ENCODE measurements at regions not wholly inside any gene's neighbourhood (a gene's known extent, or its start where the extent isn't known, plus 50 kb on each side); places are given as distances from the start of the nearest gene placed in this dataset.

DNA sequence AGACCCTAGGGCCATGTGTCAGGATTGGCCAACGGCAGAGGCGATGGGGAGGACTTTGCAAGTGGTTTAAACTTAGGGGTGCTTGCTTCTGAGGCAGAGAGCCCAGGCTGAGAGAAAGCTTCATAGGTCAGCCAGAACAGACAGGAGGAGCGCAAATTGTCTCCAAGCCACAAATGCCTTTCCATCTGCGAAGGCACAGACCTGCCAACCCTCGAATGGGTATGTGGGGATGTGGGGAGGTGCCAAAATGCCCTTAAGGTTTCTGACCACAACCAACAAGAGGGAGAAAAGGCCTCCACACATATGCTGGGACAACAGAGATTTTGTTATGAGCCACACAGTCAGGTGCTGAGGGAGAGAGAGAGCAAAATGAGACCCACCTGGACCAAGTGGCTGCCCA is 283.6 kb downstream of the CYP26B1 start:
- DNase-seq (ENCODE audit: low read depth), result no peak

- no peak for DNase-seq (ENCODE audit: low read depth)
Observed at GRCh38 chr2:71863396-71863795, 284.3 kb downstream of the CYP26B1 start.

- DNase-seq (ENCODE audit: low read depth), result no peak
Observed at GRCh38 chr2:71862921-71863320, 284.7 kb downstream of the CYP26B1 start.

- DNase-seq (ENCODE audit: low read depth), result no peak
Observed at GRCh38 chr2:71861186-71862160, 286.2 kb downstream of the CYP26B1 start.

GRCh38 chr2:71860381-71860926 is 287.2 kb downstream of the CYP26B1 start:
- no peak for DNase-seq (ENCODE audit: low read depth)

DNA sequence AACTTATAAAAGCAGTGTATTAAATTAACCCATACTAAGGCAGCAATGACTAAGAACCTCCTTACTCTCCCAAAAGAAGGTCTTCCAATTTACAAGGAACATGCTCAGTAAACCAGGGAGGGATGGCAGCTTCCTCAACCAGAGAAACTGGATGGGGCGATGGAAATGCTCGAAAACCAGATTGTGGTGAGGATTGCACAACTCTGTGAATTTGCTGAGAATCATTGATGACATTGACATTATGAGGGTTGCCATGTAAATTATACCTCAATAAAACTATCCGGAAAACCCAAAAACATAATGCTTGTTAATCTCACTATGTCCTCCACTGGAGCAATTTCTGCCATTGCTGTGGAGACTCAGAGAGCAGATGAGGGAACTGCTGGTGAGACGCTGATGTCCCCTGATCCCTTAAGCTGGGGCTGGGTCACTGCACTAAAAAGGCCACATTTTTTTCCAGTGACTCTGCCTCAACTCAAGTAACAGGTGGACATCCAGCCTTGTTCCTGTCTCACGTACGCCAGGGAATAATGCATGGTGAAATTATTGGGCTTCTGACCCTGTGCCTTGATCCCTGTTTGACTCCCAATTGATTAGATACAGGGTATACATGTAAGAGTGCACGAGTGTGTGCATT is 288.3 kb downstream of the CYP26B1 start:
- DNase-seq (ENCODE audit: low read depth), result no peak

DNA sequence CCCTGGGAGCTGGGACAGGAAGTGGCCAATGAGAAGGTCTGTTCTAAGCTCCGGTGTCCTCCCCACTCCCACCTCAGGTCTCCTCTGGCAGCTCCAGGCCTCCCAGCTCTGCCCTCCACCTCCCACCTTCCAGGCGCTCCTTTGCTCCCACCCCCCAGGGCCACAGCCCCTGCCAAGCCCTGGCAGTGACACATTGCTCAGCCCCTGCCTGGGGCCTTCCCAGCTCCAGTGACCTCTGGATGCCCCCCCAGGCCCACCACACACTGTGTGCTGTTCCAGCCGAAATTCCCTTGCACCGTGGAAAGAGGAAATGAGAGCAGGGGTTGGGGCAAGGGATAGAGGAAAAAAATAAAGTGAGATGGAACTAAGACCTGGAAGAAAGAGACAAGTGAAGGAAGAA is 289.6 kb downstream of the CYP26B1 start:
- no peak for DNase-seq (ENCODE audit: low read depth)

GRCh38 chr2:71857636-71858035 is 290.0 kb downstream of the CYP26B1 start:
- no peak for DNase-seq (ENCODE audit: low read depth)

DNA sequence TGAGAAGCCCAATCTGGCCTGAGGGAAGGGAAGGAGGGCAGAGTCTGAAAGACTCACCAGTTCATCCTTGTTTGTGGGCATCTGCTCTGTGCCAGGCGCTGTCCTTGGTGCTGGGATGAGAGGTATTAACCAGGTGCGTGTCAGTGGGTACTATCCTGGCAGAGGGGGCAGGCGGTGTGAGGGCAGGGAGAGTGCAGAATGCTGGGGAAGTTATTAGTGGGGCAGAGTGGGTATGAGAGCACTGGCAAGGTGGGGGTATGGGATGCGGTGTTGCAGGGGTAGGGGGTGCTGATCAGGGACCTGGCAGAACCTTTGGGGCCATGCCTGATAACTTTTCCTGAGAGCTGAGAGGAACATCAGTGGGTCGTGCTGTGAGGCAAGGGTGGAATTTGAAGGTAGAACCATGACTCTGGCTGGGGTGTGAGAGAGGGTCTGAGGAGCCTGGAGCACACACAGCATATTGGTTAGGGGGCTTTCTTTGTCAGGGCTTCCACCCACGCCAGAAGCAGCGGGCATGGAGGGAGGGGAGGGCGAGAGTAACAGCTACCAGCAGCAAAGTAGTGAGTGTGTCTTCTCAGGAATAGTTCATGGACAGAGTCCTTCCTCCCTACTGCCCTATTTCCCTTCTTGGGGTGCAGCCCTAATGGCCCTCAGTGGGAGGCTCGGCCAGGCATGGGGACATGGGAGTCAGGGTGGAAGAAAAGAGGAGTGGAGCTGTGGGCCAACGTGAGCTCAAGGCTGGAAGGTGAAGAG is 290.7 kb downstream of the CYP26B1 start:
- no peak for DNase-seq (ENCODE audit: low read depth)

DNA sequence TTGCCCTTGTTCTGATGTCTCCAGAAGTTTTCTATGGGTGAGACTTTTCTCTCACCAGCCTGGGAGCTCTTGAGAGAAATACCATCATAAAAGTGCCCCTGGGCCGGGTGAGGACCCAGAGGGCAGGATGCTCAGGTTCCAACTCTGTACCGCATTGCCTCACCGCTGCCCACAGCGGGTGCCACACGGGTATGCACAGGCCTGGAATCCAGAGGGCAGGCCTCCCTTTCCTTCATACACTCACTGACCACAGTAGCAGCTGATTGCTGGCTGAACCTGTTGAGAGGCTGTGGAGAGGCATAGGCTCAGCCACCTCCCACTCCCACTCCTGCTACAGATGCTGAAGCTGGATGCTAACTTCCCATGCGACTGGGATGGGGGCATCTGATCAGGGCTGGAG is 293.8 kb downstream of the CYP26B1 start:
- no peak for DNase-seq (ENCODE audit: low read depth)

DNA sequence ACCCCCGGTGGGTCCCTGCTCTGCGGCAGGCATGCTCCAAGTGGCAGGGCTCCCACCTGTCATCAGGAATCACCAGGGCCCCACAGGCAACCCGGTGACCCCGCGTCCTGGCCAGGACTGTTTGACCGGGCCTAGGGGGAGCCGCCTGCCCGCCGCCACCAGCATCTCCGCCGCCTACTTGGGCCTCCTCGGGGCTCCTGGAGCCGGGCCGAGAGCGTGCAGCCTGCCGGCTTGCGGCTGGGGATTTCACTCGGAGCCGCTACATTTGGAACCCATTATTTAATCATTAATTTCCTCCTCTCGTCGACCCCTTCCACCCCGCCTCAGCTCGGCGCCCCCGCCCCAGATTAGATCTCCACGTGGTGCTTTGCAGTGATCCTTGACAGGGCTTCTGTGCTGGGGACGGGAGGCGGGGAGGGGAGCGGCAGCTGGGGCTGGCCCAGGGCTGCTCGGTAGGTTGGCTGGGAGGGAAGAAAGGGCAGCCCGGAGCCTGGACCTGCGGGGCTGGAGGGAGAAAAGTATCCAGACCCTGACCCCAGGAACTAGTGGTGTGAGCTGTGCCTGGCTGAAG is 295.4 kb downstream of the CYP26B1 start:
- DNase-seq (ENCODE audit: low read depth), result no peak

DNA sequence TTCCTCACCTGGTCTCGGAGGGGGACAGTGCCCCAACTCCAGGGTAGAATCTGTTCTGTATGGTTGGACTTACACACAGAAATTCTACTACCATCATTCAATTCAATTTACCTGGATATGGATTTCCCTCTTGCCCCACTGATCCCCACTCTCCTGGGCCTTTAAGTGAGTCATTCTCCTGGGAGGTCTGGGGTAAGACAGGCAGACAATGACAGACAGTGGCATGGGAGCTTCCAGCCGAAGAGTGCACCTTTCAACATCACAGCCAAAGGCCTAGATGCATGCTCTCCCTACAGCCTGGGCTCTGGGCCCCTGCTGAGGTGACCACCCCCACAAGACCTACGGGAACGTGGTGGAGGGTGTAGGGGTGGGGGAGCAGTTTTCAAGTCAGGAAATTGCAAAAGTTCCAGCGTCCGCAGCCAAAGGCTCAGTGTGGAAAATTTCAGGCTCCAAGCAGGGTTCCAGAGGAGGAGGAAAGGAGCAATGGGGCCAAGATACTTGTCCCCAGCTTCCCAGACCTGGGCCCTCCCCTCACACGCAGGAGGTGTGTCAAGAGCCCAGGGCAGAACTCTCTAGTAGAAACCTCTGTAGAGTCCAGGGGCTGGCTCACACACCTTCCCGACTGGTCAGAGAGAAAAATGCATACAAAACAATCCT is 296.4 kb downstream of the CYP26B1 start:
- no peak for DNase-seq (ENCODE audit: low read depth)

DNA sequence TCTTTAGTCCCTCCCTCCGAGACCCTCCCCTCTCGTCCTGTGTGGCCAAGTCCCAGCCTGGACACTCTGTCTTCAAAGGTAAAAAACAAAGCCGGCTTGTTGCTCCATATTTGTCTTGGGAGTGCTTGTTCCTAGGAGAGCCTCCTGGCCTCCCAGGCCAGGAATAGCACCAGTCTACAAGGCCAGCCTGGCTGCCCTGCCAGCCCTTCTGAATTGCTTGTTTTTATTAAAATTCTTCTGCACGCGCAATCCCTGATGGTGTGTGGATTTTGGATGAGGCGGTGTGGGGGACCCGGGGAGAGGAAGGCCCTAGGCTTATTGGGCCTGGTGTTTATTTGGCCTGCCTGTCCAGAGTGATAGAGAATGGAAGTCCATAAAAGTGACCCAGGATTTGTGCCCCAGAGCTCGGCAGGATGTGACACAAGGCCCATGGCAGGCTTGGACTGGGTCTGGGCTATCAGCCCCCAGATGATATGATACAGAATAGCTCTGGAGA is 297.3 kb downstream of the CYP26B1 start:
- DNase-seq (ENCODE audit: low read depth), result no peak

GRCh38 chr2:71849607-71850305 is 297.9 kb downstream of the CYP26B1 start:
- DNase-seq (ENCODE audit: low read depth), result no peak

GRCh38 chr2:71849111-71849510 is 298.6 kb downstream of the CYP26B1 start:
- DNase-seq (ENCODE audit: low read depth), result no peak

- DNase-seq (ENCODE audit: low read depth), result peak; percentile 55
Observed at GRCh38 chr2:71846669-71847291, 300.9 kb downstream of the CYP26B1 start.

- DNase-seq (ENCODE audit: low read depth), result no peak
Observed at GRCh38 chr2:71846072-71846471, 301.6 kb downstream of the CYP26B1 start.

- no peak for DNase-seq (ENCODE audit: low read depth)
Observed at GRCh38 chr2:71844967-71845366, 302.7 kb downstream of the CYP26B1 start.

GRCh38 chr2:71843391-71843850 is 304.2 kb downstream of the CYP26B1 start:
- DNase-seq (ENCODE audit: low read depth), result peak; percentile 32

DNA sequence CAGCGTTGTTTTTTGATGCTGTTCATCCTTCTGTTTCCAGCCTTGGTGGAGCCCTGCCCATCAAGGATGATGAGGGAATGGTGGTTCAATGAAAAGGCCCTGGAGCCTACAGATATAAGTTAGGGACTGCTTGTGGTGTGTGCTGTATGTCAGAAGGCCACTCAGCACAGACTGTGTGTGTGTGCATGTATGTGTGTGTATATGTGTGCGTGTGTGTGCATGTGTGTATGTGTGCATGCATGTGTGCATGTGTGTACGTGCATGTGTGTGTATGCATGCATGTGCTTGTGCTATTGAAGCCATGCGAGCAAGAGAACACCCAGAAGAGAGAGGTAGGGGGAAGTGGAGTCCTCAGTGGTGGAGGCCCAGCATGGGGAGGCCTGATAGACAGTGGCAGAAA is 304.9 kb downstream of the CYP26B1 start:
- no peak for DNase-seq (ENCODE audit: low read depth)

Measured in HS-5 (cell line).